Uterus (tissue), 2 donors: ENCODE measurements at regions not wholly inside any gene's neighbourhood (a gene's known extent, or its start where the extent isn't known, plus 50 kb on each side); places are given as distances from the start of the nearest gene placed in this dataset.

ENCODE experiments used
- POLR2A ChIP-seq, 2 donors: fragments of 450-650 bp; IDR thresholded peaks; one replicate each; pipeline ENCODE4 v1.6.1; 2016; ENCODE audit warnings: antibody characterized with exemption in 2 of 2, mild to moderate bottlenecking in 1 of 2, moderate library complexity in 1 of 2
- TF ChIP-seq, protein P1 (sequence below), 4 experiments: fragments of 200-600 bp in 2 of 4; fragments of 450-650 bp in 2 of 4; sonication (generic) in 2 of 4; IDR thresholded peaks; one replicate each; pipeline ENCODE4 v1.5.1; 2016 to 2019; ENCODE audit warnings: antibody characterized with exemption in 4 of 4, mild to moderate bottlenecking in 2 of 4, moderate library complexity in 1 of 4

GRCh38 chr3:181457756-181458155 is 254.0 kb upstream of the SOX2 start:
- TF ChIP-seq, protein P1, sequence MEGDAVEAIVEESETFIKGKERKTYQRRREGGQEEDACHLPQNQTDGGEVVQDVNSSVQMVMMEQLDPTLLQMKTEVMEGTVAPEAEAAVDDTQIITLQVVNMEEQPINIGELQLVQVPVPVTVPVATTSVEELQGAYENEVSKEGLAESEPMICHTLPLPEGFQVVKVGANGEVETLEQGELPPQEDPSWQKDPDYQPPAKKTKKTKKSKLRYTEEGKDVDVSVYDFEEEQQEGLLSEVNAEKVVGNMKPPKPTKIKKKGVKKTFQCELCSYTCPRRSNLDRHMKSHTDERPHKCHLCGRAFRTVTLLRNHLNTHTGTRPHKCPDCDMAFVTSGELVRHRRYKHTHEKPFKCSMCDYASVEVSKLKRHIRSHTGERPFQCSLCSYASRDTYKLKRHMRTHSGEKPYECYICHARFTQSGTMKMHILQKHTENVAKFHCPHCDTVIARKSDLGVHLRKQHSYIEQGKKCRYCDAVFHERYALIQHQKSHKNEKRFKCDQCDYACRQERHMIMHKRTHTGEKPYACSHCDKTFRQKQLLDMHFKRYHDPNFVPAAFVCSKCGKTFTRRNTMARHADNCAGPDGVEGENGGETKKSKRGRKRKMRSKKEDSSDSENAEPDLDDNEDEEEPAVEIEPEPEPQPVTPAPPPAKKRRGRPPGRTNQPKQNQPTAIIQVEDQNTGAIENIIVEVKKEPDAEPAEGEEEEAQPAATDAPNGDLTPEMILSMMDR (IDR thresholded peaks at IDR 0.05): no peak
- TF ChIP-seq POLR2A (IDR thresholded peaks at IDR 0.05): no peak
